ENCODE measurements at regions not wholly inside any gene's neighbourhood (a gene's known extent, or its start where the extent isn't known, plus 50 kb on each side); places are given as distances from the start of the nearest gene placed in this dataset.

DNA sequence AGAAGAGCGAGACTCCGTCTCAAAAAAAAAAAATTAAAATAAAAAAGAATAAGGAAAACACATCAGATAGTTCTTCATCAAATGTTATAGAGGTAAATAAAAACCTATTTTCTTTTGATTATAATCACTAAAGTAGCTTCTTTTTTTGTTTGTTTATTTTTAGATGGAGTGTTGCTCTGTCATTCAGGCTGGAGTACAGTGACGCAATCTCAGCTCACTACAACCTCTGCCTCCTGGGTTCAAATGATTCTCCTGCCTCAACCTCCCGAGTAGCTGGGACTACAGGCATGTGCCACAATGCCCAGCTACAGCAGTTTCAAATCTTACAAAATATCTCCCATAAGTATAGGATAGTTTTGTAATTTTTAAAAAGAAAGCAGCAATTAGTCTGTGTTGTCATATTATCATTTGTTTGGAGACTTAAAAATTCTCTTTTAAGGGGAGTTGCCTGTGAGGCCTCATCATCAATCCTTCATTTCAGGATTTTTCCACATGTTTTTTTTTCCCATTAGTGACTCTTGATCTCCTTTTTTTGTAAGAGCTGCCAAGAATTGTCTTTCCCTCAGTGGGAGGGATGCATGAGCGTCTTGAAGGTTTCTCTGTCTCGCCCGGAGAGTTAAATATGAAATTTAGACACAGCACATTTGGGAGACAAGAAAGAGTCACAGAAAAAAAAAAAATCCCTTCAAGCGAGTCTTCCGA, 275.9 kb downstream of the CDCA7 start:
- DNase-seq (ENCODE audit: low spot score), result no peak
- no peak for FAIRE-seq

DNA sequence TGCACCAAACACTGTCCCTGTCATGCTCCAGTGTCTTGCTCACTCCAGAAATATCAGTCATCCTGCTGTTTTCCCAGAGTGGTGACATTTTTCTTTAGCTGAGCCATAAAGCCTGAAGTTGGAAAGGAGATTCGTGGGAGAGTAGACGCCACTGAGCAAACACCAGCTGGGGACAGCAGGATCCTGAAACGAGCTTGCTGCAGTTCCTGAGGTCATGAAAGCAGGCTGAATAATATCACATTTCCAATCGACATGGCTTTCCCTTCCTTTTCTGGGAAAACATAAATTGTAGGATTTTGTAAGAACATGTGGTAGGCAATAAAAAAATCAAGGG, 276.4 kb downstream of the CDCA7 start:
- DNase-seq (ENCODE audit: low spot score) (peak; percentile 65), FAIRE-seq (peak; percentile 81)

DNA sequence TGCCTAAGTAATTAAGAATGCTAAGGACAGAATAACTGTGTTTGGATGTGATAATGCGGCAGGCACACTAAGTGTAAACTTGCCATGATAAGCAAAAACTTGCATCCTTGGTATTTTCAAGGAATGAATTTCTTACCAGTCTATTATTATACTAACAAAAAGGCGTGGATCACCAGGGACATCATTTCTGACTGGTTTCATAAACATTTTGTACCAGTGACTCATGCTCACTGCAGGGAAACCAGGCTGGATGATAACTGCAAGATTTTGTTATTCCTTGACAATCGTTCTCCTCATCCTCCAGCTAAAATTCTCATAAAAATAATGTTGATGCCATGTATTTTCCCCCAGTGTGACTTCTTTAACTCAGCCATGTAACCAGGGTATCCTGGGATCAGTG, 289.5 kb downstream of the CDCA7 start:
- FAIRE-seq, result no peak
- DNase-seq (ENCODE audit: low spot score), result peak; percentile 11

DNA sequence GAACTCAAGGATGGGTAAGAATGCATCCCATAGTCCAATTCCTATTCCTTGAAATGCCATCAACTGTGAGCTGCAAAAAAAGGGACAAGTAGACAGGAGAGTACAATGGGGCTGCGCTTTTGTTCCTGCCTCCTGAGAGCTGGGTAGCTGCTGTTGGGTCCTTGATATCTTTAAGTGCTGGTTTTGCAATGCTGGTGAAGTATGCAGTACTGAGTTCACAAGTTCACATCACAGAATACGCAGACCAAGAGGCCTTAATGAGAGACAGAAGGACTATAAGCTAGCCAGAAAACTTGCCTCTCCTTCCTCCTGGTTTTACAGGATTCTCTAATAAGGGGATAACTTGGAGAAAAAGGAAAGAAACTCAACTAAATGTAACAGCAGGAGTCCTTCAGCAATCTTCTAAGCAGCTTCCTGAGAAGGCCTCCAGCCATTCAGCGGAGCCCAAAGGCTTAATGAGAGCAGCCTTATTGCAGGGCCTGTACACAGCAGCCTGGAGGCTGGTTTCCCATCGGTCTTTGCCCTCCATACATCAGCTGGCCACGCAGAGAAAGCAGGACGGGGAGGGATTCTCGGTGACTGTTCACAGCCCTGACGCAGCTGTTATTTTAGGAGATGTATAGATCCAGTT, 293.1 kb downstream of the CDCA7 start:
- DNase-seq (ENCODE audit: low spot score) (no peak), FAIRE-seq (no peak)

DNA sequence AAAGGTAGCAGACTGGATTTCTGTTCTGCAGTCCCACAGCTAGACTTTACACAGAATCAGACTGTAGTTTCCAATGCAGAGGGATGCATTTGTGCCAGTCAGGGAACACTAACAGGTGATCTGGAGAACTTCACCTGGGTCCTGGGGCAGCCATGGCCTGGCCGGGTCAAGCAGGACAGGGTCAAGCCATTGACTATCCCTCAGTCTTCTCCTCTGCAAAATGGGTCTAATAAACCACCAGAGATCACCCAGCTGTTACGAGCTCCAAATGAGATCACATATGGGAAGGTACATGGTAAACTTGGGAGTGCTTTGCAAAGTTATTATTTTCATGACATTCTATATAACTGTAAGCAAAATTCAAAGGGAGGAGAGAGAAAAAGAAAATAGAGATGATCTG, 294.1 kb downstream of the CDCA7 start:
- FAIRE-seq (no peak), DNase-seq (ENCODE audit: low spot score) (no peak)

DNA sequence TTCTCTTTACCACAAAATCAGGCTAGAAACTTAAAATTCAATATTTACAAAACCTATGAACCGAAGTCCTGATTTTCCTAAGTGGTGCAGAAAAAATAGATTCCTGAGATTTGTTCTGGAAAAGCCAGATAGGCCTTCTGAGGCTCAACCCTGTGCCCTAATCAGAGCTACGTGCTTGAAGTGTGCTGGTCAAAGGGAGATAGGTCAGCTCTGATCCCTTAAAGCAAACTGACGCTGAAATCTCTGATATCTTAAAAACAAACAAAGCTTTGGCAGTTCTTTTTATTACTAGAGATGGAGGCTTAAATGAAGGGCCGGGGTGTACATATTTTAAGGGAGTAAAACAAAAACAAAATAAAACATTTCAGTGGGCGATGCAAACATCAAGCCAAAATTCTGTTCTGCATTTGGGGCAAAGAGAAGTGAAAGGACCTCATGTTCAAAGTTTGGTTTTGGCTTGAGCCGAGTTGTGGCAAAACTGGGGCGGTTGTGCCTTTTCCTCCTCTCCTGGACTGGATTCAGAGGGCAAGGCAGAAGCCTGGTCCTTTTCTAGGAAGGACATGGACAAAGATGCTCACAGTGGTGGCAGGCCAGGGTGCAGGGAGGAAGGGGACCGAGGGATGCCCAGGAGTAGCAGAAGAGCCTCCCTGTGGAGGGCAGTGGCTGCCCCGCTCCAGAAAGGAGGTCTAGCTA, 295.0 kb downstream of the CDCA7 start:
- no peak for DNase-seq (ENCODE audit: low spot score)
- FAIRE-seq, result no peak

DNA sequence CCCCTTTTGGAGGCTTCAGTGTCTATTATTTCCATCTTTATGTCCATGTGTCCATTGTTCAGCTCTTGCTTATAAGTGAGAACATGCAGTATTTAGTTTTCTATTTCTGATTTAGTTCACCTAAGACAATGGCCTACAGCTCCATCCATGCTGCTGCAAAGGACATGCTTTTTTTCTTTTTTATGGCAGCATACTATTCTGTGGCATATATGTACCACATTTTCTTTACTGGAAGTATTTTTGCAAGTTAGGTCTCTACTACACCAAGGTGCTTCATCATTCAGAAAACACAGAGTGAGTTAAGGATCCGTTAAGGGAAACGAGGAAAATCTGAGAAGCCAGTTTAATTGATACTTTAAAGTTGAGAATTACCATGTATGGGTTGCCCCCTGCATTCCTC, 297.2 kb downstream of the CDCA7 start:
- no peak for FAIRE-seq

DNA sequence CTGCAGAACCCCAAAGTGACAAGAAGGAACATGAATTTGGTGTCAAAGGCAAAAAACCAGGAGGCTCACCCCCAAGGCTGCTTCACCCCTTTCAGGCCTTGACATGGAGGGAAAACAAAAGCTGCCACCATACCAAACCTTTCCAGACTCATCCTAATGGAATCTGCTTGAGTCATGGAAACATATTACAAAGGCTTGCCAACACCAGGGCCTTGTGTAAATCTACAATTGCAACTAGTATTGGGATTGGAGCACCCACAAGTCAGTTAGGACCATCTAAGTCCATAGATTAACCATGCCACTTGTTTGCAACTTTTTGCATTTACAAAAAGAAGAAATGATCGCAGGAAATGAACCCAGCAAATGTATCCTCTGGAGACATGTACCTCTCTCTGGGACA, 297.6 kb downstream of the CDCA7 start:
- FAIRE-seq (no peak), DNase-seq (ENCODE audit: low spot score) (peak; percentile 83)

More for the DNA sequence above, 297.2 kb downstream of the CDCA7 start:
- DNase-seq (ENCODE audit: low spot score), result no peak

DNA sequence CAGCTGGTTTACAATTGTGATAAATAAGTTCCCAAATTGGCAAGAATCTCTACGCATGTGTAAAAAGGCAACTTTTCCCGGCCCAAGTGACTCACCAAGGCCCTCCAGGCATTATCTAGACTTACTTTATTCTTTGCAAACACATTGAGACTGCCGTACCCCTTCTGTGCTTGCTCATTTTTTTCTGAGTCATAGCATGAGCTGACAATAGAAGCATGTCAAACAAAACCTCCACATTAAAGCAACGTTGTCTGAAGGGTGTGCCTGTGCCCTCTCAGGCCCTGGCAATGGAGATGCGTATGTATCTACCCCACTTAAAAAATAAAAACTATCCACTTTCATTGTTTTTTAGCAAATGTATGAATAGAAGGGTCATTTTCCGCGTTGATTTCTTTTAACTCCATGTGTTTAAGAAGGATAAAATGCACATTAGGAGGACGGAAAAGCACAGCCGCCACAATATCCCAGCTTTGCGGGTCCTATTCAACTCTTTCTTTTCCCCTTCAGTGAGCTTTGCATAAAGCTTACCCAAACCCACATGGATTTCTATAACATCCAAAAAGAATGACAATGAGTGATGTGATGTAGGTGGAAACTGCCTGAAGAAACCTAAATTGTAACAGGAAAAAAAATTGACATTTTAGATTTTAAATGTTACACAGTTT, 298.2 kb downstream of the CDCA7 start:
- FAIRE-seq, result peak; percentile 98
- DNase-seq (ENCODE audit: low spot score), result peak; percentile 95

DNA sequence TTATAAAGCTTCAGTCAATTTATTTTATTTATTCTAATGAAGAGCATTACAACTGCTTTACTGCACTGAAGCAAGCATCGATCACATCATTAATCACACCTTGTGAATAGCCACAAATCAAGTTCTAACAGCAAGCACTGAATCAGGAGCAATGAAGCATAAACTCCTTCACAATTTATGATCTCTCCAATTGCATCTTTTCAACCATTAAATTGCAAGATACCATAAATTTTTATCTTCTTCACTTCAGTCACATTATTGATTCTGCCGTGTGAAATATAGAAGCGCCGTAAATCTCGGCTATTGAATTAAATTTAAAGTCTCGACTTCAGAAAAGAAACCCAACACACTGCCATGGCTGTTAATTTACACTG, 298.7 kb downstream of the CDCA7 start:
- no peak for FAIRE-seq

DNA sequence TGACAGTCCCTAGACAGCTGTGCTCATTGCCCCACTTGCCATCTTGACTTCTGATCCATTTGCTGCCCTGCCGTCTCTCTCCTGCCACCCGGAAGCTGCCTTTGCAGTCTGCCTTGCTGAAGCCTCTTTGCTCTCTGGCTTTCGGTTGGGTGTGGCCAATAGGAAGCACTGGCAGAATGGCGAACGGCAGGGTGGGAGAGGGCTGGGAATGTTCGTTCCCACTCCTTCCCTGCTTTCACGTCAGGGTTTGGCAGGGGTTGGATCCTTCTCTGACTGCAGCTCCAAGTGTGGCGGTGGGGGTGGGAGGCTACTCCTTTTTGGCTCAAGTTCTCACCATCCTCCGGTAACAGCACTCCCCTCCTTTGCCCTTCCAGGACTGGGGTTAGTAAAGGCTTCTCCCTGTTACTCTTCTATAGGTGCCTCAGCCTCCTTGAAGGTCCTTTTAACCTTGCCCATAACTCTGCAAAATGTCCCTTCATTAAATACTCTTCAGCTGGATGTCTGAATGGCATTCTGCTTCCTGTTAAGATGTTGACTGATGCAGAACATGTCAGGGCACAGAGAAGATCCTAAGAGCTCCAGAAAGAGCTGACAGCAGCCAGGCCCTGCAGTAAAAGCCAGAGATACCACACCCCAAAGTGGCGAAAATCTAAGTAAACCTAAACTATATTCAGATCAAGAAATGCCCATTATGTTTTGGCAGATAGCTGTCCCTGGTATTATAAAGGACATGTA, 299.7 kb downstream of the CDCA7 start:
- FAIRE-seq, result no peak
- DNase-seq (ENCODE audit: low spot score), result no peak

More for the DNA sequence above, 298.7 kb downstream of the CDCA7 start:
- DNase-seq (ENCODE audit: low spot score), result peak; percentile 13

DNA sequence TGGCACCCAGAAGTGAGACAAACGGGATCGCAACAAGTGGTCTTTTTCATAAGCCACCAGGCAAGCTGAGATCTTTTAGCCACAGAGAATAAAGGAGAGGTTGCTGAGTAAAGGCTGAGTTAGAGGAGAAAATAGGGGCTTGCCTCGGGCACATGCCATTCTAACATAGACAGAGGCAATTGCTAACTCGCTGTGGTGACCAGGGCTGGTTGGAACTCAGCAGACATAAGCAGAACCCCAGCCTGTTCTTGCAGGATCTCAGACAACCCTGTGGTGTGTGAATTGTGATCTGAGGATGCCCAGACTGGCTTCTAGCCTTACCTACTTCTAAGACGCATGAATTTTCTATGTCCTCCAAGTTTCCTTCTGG, 300.2 kb downstream of the CDCA7 start:
- DNase-seq (ENCODE audit: low spot score), result no peak
- FAIRE-seq, result no peak

DNA sequence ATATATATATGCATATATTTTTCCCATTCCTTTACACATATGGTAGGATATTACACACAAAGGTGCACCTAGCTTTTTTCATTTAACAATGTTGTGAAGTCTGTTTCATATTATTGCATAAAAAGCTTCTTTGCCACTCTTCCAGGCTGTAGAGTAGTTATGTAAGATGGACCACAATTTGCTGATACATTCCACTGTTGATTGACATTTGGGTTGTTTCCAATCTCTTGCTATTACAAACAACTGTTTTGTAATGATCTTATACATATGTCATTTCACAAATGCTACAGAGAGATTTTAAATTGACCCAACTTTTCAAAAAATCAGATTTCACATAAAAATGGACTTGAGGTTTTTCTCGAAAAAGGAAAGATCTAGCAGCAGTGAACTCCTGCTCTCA, 301.4 kb downstream of the CDCA7 start:
- FAIRE-seq (no peak), DNase-seq (ENCODE audit: low spot score) (no peak)

DNA sequence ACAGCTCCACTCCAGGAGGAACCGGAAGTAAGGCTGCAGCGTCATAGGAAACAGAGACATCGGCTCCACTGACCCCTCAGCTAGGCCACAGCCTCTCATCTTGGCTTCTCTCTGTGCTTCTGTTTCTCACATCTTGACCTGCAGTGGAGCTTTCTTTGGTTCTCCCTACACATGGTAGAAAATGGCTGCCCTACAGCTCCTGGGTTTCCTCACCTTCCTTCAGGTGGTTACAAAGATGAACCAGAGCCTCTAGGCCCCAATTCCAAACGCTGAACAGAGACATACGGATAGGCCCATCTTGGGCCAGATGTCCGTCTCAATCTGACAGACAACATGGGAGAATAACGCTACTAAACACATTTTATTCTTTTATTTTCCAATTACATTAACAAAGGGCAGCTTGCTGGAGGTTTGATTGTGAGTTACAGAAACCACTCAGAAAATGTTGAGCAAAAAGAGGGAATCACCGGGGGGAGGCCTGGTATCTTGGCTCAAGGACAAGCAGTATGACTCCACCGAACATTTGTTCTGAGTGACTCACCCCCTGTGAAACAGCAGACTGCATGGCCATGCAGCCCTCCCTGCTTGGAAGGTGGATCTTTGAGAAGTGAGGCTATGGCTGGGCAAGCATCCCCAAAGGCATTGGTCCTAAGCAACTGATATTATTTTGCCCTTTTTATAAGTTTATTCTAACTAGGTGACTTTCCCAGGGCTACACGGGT, 303.5 kb downstream of the CDCA7 start:
- peak; percentile 93 for FAIRE-seq

DNA sequence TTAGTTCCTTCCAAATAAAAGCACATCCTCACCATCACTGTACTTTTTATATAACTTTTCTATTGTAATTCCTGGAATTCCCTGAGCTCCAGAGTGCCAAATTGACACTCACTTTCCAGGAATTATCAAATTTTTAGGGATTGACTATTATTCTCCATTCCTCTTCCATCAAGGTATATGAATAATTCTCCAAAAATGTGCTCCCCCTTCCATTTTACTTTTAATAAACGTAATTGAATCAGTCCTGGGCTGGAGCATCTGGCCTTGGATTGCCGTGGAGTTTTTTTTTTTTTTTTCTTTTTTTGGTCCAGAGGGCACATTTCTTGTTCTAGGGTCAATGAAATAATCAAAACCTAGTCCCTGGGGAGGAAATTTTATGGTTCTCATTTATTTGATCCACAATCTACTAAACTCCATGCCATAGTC, 304.3 kb downstream of the CDCA7 start:
- DNase-seq (ENCODE audit: low spot score) (no peak), FAIRE-seq (no peak)

More for the DNA sequence above, 303.5 kb downstream of the CDCA7 start:
- DNase-seq (ENCODE audit: low spot score), result peak; percentile 85

DNA sequence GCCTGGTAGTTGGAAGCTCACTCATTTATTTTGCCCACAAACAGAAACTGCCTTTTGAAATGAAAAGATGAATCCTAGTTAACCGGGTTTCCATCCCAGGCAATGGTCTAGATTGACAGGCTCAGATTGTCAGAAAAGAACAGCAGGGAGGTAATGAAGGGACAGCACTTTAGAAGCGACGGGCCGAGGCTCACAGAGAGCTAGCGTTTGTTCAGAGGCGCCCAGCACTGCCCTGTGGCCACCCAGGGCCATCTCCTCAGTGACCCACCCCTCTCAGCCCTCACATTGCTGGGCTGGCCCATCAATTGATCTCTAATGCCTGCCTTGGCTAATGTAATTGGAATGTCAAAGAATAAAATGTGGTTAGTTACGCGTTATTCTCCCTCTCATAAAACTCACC, 304.8 kb downstream of the CDCA7 start:
- DNase-seq (ENCODE audit: low spot score) (no peak), FAIRE-seq (no peak)

DNA sequence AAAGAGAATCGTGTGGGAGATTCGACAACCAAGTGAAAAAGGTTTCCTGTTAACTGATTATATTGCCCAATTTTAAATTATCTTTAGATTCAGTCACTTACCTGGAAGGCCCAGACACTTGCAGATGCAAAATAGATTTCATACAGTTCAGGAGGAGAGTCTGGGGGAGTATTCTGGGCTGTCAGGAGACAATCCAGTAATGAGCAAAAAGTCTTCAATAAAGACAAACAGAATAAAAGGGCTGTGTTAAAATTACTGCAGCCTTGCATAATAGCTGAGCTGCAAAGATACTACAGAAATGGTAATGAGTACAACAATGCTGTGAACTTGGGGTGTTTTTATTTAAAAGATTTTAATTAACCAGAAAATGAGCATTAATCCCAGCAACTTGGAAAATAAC, 303.6 kb downstream of the SP3 start:
- DNase-seq (ENCODE audit: low spot score), result no peak
- no peak for FAIRE-seq

DNA sequence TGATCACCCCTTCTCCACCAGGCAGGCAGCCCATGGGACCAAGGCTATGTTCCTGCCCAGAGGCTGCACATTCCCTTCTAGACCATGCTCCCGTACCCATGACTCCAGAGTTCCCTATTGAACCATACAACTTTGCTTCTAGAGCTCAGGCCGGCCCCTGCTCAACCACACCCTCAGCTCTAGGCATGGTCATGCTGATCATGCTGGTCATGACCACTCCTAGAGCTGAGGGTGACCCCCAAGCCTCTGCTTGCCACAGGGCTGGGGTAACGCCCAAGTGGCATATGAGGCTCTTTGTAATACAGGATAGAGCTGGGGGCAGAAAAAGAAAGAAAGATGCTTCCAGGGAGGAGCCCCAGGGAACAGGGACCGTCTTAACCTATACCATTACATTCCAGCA, 301.8 kb downstream of the SP3 start:
- FAIRE-seq (no peak), DNase-seq (ENCODE audit: low spot score) (no peak)

DNA sequence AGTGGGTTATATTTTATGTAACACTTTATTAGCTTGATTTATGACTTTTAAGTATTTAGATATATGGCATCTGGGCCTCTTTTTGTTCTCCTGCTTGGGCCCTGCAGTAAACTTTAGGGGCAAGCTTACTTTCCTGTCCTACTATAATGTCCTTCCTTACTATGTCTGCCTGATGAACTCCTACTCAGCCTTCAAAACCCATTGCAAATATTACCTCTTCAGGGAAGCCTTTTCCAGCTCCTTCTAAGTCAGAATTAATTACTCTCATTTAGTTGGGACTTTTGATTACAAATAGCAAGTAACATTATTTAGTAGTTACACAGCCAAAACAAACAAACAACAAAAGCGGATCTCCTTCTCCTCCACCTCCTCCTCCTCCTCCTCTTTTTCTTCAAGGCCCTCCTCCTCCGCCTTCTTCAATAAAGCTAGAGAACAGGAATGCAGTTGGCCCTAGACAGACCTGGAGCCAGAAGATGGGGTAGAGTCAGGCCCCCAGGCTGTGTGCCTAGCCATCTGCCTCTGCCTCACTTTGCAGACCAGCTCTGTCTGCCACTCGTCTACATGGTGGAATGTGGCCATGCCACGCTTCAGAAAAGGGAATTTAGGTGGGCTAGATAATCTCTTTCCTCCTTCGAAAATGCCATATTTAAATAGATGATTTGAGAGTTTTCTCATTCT, 301.2 kb downstream of the SP3 start:
- DNase-seq (ENCODE audit: low spot score), result no peak
- FAIRE-seq, result no peak

DNA sequence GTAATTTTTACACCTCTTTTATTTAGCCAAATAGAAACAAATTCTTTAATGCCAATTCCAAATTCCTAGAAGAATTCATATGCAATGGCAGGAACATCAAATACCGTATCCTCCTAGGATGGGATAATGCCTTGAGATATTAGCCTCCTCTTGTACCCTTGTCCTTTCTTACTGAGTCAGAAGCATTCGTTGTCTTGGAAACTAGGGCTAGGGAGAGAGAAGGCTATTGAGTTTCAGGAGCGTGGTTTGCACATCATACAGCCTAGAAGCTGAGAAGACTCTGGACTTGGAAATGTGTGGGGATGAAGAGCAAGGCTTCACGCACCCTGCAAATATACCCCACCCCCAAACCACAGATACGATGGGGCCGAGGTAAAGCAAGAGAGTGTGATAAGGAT, 300.7 kb downstream of the SP3 start:
- no peak for DNase-seq (ENCODE audit: low spot score)

More for the DNA sequence above, 300.7 kb downstream of the SP3 start:
- FAIRE-seq, result no peak
